SK-N-SH (cell line): ENCODE measurements at regions not wholly inside any gene's neighbourhood (a gene's known extent, or its start where the extent isn't known, plus 50 kb on each side); places are given as distances from the start of the nearest gene placed in this dataset.

Experiments used
- CTCF ChIA-PET: fragments of 300-600, 350-600 bp; formaldehyde crosslinking; extraction: SDS; loops from one replicate; lab custom pipeline; 2021; lab: Yijun Ruan, JAX
- POLR2A ChIA-PET: fragments of 350-600 bp; sonication (Branson Sonifier 250); formaldehyde crosslinking; extraction: SDS; loops from one replicate; lab custom pipeline; 2020; ENCODE audit warnings: antibody characterized with exemption, inconsistent platforms; lab: Yijun Ruan, JAX
- DNase-seq: peaks from one replicate; pipeline ENCODE4 v3.0.0; 2012
- H2AFZ ChIP-seq: fragments of 200-600 bp; sonication (generic); 2 replicates; pipeline ENCODE4 v1.8.1; 2016; ENCODE audit warnings: antibody characterized with exemption, mild to moderate bottlenecking, low read depth
- H3F3A ChIP-seq: fragments of 200-600 bp; sonication (generic); replicated peaks from 2 replicates; pipeline ENCODE3; 2016; ENCODE audit warnings: antibody characterized with exemption, mild to moderate bottlenecking; ENCODE audit not compliant: insufficient read depth
- H3K27ac ChIP-seq, 2 experiments: fragments of 200-500 bp in 1 of 2; fragments of 200-600 bp in 1 of 2; sonication (Bioruptor generic) in 1 of 2; sonication (generic), shearing (Covaris generic) in 1 of 2; 2 replicates each; pipeline versions ENCODE4 v1.5.1 to v1.6.1; 2014 to 2016; ENCODE audit warnings: low read depth in 2 of 2, inconsistent platforms in 1 of 2, low read length in 1 of 2, mild to moderate bottlenecking in 1 of 2, mixed read lengths in 1 of 2
- H3K27me3 ChIP-seq: fragments of 200-600 bp; sonication (generic), shearing (Covaris generic); 2 replicates; pipeline ENCODE4 v1.6.1; 2016; ENCODE audit warnings: mixed run types; ENCODE audit not compliant: insufficient read depth
- H3K36me3 ChIP-seq, 2 experiments: fragments of 200-500 bp in 1 of 2; fragments of 200-600 bp in 1 of 2; sonication (Bioruptor generic) in 1 of 2; sonication (generic) in 1 of 2; replicated peaks in 1 of 2; 2 replicates each; pipeline versions ENCODE3 to v1.5.1; 2014 to 2016; ENCODE audit warnings: low read length in 1 of 2, mild to moderate bottlenecking in 1 of 2; ENCODE audit not compliant: insufficient read depth in 2 of 2, control insufficient read depth in 1 of 2
- H3K4me1 ChIP-seq, 2 experiments: fragments of 200-500 bp in 1 of 2; fragments of 200-600 bp in 1 of 2; sonication (Bioruptor generic) in 1 of 2; sonication (generic), shearing (Covaris generic) in 1 of 2; 2 replicates each; pipeline versions ENCODE4 v1.5.1 to v1.6.1; 2014 to 2016; ENCODE audit warnings: low read depth in 1 of 2, low read length in 1 of 2, mixed run types in 1 of 2; ENCODE audit not compliant: insufficient read depth in 2 of 2, control insufficient read depth in 1 of 2
- H3K4me2 ChIP-seq: fragments of 200-600 bp; sonication (generic), shearing (Covaris generic); 2 replicates; pipeline ENCODE4 v1.6.1; 2017; ENCODE audit warnings: mixed run types
- H3K4me3 ChIP-seq, 2 experiments: fragments of 200-500 bp in 1 of 2; fragments of 200-600 bp in 1 of 2; sonication (Bioruptor generic) in 1 of 2; sonication (generic), shearing (Covaris generic) in 1 of 2; 2 replicates each; pipeline versions ENCODE4 v1.5.1 to v1.8.1; 2014 to 2016; ENCODE audit warnings: low read depth in 2 of 2, inconsistent platforms in 1 of 2, low read length in 1 of 2, mild to moderate bottlenecking in 1 of 2, mixed read lengths in 1 of 2, moderate library complexity in 1 of 2
- H3K79me2 ChIP-seq: fragments of 200-600 bp; sonication (generic); 2 replicates; pipeline ENCODE4 v1.8.1; 2017; ENCODE audit warnings: mild to moderate bottlenecking; ENCODE audit not compliant: insufficient read depth
- H3K9ac ChIP-seq: fragments of 200-600 bp; sonication (generic); 2 replicates; pipeline ENCODE4 v1.6.1; 2017; ENCODE audit warnings: mixed run types
- H3K9me2 ChIP-seq: fragments of 200-600 bp; sonication (generic); 2 replicates; pipeline ENCODE4 v1.6.1; 2017; ENCODE audit warnings: mixed run types
- H3K9me3 ChIP-seq: fragments of 200-600 bp; sonication (generic); 2 replicates; pipeline ENCODE4 v1.6.1; 2017; ENCODE audit warnings: mixed run types, mild to moderate bottlenecking, moderate library complexity
- H4K20me1 ChIP-seq: fragments of 200-600 bp; sonication (generic); 2 replicates; pipeline ENCODE4 v1.6.1; 2017; ENCODE audit warnings: mild to moderate bottlenecking, mixed run types; ENCODE audit not compliant: insufficient read depth
- CHD2 ChIP-seq: fragments of 150-350 bp; IDR thresholded peaks from 2 replicates; pipeline ENCODE4 v1.6.1; 2018; ENCODE audit warnings: low read length; ENCODE audit not compliant: partially characterized antibody
- EZH2phosphoT487 ChIP-seq: fragments of 200-600 bp; sonication (generic); IDR thresholded peaks from 2 replicates; pipeline ENCODE4 v1.6.1; 2017; ENCODE audit warnings: low read depth, mixed run types, mild to moderate bottlenecking, antibody characterized with exemption, moderate library complexity, borderline replicate concordance
- FOSL2 ChIP-seq: IDR thresholded peaks from 2 replicates; pipeline ENCODE4 v1.4.0; 2012; ENCODE audit warnings: low read depth, mild to moderate bottlenecking, moderate library complexity, borderline replicate concordance
- GATA2 ChIP-seq: sonication (generic); formaldehyde crosslinking; IDR thresholded peaks from 2 replicates; pipeline ENCODE4 v1.5.0; 2020; ENCODE audit warnings: mild to moderate bottlenecking, missing genetic modification reagents
- MXI1 ChIP-seq: IDR thresholded peaks from 2 replicates; pipeline ENCODE4 v1.6.1; 2012; ENCODE audit warnings: mild to moderate bottlenecking, low read depth, low read length, improper control_type of control experiment
- NFIC ChIP-seq: IDR thresholded peaks from 2 replicates; pipeline ENCODE4 v1.4.0; 2012; ENCODE audit warnings: borderline replicate concordance
- POLR2AphosphoS5 ChIP-seq: IDR thresholded peaks from 2 replicates; pipeline ENCODE4 v1.6.1; 2012; ENCODE audit warnings: low read depth, low read length
- RFX5 ChIP-seq: IDR thresholded peaks from 2 replicates; pipeline ENCODE4 v1.6.1; 2012; ENCODE audit warnings: mild to moderate bottlenecking, improper control_type of control experiment, low read length
- RXRA ChIP-seq: IDR thresholded peaks from 2 replicates; pipeline ENCODE4 v1.4.0; 2012; ENCODE audit warnings: low read depth, mild to moderate bottlenecking, borderline replicate concordance
- SMC3 ChIP-seq: IDR thresholded peaks from 2 replicates; pipeline ENCODE4 v1.6.1; 2012; ENCODE audit warnings: low read depth, low read length, improper control_type of control experiment
- TAF1 ChIP-seq: IDR thresholded peaks from 2 replicates; pipeline ENCODE4 v1.6.1; 2012; ENCODE audit warnings: low read depth, mild to moderate bottlenecking, low read length, moderate library complexity, borderline replicate concordance
- USF2 ChIP-seq: fragments of 150-350 bp; IDR thresholded peaks from 2 replicates; pipeline ENCODE4 v1.6.1; 2017; ENCODE audit warnings: antibody characterized with exemption, low read length, low read depth, borderline replicate concordance
- ZBTB33 ChIP-seq: IDR thresholded peaks from 2 replicates; pipeline ENCODE4 v1.4.0; 2012; ENCODE audit warnings: low read depth, borderline replicate concordance
- WGBS: methylation state at CpG from one replicate; pipeline ENCODE4 v1.1.6; 2017; ENCODE audit warnings: low lambda C conversion rate; 5-methylcytosine and 5-hydroxymethylcytosine counted together
- TF ChIP-seq, protein P1 (sequence below): IDR thresholded peaks from 2 replicates; pipeline ENCODE4; 2012
- TF ChIP-seq, protein P2 (sequence below): IDR thresholded peaks from 2 replicates; pipeline ENCODE4 v1.4.0; 2012; ENCODE audit warnings: low read depth, borderline replicate concordance
- TF ChIP-seq, protein P3 (sequence below): IDR thresholded peaks from 2 replicates; pipeline ENCODE4 v1.4.0; 2012; ENCODE audit warnings: low read depth
- TF ChIP-seq, protein P4 (sequence below): fragments of 200-600 bp; sonication (generic); IDR thresholded peaks from 2 replicates; pipeline ENCODE4 v1.6.1; 2017; ENCODE audit warnings: antibody characterized with exemption, mild to moderate bottlenecking, moderate library complexity

DNA sequence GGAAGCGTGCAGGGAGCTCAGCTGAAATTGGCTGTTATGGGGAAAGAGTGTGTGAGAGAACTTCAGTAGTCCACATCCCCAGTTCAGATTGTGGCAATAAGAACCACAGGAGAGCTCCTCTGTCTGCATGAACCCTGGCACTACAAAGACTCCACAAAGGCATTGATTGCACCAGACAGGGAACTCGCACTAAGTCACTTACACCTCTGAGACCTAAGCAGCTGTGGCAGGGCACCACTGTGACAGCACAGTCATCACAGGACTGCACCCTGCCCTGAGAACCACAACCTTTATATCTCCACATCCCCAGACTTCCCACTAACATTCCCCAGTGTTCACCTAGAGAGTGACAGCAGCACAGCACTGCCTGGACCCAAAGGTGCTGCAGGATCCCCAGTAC lies 226.8 kb downstream of the XPNPEP1 start:
- H3K9ac ChIP-seq: no peak overlapping the region
- no peak for DNase-seq
- no peaks in the 10 kb centered on the region for H3K27me3 ChIP-seq
- no peaks in the 10 kb centered on the region for H3K79me2 ChIP-seq
- no peak overlapping the region for H3K4me3 ChIP-seq
- TF ChIP-seq, protein P1, sequence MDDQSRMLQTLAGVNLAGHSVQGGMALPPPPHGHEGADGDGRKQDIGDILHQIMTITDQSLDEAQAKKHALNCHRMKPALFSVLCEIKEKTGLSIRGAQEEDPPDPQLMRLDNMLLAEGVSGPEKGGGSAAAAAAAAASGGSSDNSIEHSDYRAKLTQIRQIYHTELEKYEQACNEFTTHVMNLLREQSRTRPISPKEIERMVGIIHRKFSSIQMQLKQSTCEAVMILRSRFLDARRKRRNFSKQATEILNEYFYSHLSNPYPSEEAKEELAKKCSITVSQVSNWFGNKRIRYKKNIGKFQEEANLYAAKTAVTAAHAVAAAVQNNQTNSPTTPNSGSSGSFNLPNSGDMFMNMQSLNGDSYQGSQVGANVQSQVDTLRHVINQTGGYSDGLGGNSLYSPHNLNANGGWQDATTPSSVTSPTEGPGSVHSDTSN: no peak
- TF ChIP-seq USF2 (no peak), CHD2 (no peak), EZH2phosphoT487 (no peak), FOSL2 (no peak), GATA2 (no peak), RFX5 (no peak), NFIC (no peak), SMC3 (no peak), TAF1 (no peak), MXI1 (no peak), RXRA (no peak), POLR2AphosphoS5 (no peak), ZBTB33 (no peak)
- TF ChIP-seq, protein P2, sequence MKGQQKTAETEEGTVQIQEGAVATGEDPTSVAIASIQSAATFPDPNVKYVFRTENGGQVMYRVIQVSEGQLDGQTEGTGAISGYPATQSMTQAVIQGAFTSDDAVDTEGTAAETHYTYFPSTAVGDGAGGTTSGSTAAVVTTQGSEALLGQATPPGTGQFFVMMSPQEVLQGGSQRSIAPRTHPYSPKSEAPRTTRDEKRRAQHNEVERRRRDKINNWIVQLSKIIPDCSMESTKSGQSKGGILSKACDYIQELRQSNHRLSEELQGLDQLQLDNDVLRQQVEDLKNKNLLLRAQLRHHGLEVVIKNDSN: no peak
- TF ChIP-seq, protein P3, sequence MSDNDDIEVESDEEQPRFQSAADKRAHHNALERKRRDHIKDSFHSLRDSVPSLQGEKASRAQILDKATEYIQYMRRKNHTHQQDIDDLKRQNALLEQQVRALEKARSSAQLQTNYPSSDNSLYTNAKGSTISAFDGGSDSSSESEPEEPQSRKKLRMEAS: no peak
- TF ChIP-seq, protein P4, sequence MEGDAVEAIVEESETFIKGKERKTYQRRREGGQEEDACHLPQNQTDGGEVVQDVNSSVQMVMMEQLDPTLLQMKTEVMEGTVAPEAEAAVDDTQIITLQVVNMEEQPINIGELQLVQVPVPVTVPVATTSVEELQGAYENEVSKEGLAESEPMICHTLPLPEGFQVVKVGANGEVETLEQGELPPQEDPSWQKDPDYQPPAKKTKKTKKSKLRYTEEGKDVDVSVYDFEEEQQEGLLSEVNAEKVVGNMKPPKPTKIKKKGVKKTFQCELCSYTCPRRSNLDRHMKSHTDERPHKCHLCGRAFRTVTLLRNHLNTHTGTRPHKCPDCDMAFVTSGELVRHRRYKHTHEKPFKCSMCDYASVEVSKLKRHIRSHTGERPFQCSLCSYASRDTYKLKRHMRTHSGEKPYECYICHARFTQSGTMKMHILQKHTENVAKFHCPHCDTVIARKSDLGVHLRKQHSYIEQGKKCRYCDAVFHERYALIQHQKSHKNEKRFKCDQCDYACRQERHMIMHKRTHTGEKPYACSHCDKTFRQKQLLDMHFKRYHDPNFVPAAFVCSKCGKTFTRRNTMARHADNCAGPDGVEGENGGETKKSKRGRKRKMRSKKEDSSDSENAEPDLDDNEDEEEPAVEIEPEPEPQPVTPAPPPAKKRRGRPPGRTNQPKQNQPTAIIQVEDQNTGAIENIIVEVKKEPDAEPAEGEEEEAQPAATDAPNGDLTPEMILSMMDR: no peak
- no peak overlapping the region for H2AFZ ChIP-seq
- POLR2A ChIA-PET: no interaction called here
- H3K9me2 ChIP-seq: no peaks in the 10 kb centered on the region
- H4K20me1 ChIP-seq: no peaks in the 10 kb centered on the region
- H3K36me3 ChIP-seq: no peaks in the 10 kb centered on the region
- no peak overlapping the region for H3K4me2 ChIP-seq
- no peaks in the 10 kb centered on the region for H3F3A ChIP-seq
- H3K27ac ChIP-seq: no peak overlapping the region
- H3K9me3 ChIP-seq: no peaks in the 10 kb centered on the region
- CTCF ChIA-PET: no interaction called here
- no peaks in the 10 kb centered on the region for H3K4me1 ChIP-seq
- WGBS: 9% methylated on average over 1 of the region's 2 CpGs
